Fibroblast of mammary gland (primary cell): ENCODE measurements at regions not wholly inside any gene's neighbourhood (a gene's known extent, or its start where the extent isn't known, plus 50 kb on each side); places are given as distances from the start of the nearest gene placed in this dataset.

ENCODE experiments used
- DNase-seq: peaks from one replicate; pipeline ENCODE4 v3.0.0-alpha.2; 2010; ENCODE audit warnings: low read depth
- H3K4me3 ChIP-seq: 2 replicates; pipeline ENCODE4 v1.5.1; 2011; ENCODE audit warnings: low read depth, mild to moderate bottlenecking, low read length, moderate library complexity; ENCODE audit not compliant: control insufficient read depth
- CTCF ChIP-seq: conservative IDR thresholded peaks from 2 replicates; pipeline ENCODE4 v1.5.1; 2011; ENCODE audit warnings: low read depth, low read length, inconsistent platforms; ENCODE audit not compliant: control insufficient read depth, insufficient read depth

DNA sequence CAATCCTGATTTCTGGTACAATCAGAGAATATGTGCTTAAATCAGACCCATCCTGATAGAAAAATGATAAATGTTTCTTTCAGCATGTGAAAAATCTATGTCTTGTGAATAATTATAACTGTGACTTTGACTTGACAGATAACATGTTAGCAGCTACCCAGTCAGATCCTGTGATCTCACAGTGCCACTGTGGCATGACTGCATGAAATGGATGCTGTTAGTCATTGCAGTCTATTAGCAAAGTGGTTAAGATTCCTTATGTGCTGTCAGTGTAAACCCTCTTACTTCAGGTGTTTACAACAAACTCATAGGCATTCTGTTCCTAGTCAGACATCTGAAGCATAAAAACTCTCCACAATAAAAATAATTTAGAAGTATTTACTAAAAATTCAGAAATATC, 244.6 kb upstream of the RND3 start:
- DNase-seq: peak; percentile 78
- H3K4me3 ChIP-seq: no peak overlapping the region
- no peak for TF ChIP-seq CTCF

- TF ChIP-seq CTCF: no peak
- peak; percentile 45 for DNase-seq
- H3K4me3 ChIP-seq: no peak overlapping the region
These were observed 242.1 kb upstream of the RND3 start for GRCh38 chr2:150729495-150729955.

- TF ChIP-seq CTCF: no peak
- DNase-seq: no peak
- H3K4me3 ChIP-seq: no peak overlapping the region
These were observed 230.8 kb upstream of the RND3 start for GRCh38 chr2:150718280-150718679.

DNA sequence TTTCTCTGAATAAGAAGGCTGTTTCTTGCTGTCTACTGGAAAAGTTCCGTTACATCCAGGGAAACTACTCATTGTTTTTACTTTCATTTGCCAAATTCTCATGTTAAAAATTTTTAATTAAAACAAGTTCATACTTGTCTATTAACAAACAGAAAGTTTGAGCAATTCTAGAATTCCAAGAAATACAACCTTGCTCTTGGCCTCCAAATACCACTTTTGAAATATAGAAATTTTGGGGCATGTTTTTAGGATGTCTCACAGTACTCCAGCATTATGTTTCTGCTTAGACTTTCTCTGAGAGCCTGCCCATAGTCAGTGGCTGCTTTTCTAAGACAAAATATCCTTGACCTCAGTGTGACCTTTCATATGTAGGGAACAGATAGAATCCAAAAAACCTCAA, 228.7 kb upstream of the RND3 start:
- no peak for DNase-seq
- H3K4me3 ChIP-seq: no peak overlapping the region
- TF ChIP-seq CTCF: no peak

DNA sequence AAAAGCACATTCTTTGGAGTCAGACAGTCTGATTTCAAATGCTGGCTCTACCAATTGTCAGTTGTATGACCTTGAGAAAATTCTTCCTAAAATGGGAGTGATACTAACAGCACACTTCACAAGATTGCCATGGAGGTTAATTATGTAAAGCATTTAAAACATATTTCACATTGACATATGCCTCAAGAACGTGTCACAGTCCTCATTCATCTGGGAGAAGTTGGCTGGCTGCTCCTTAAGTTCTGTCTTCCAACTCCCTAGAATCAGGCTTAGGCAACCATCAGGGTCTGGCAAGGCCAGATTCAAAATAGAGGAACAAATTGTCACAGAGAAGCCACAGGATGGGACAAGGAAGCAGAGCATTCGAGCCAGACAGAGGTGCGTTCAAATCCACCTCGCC, 228.0 kb upstream of the RND3 start:
- DNase-seq: no peak
- no peak overlapping the region for H3K4me3 ChIP-seq
- TF ChIP-seq CTCF: no peak

GRCh38 chr2:150710916-150711315, 223.4 kb upstream of the RND3 start:
- TF ChIP-seq CTCF: no peak
- H3K4me3 ChIP-seq: no peak overlapping the region
- peak; percentile 16 for DNase-seq

DNA sequence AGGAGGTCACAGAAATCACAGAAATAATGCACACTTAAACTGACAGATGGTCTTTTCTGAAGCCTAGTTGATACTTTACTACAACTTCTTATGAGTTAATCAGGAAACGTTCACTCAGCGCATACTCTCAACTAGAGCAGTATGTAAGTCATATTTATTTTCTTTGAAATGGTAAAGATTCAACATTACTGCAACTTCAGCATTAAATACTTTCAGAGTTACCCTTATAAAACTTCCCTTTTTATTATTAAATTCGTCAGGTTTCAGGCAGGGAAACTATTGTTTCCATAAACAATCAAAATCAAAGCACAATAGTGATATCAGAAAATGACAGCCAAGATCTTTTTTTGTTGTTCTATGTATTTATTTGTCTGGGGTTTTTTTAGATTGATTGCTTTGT, 222.6 kb upstream of the RND3 start:
- no peak for DNase-seq
- no peak overlapping the region for H3K4me3 ChIP-seq
- no peak for TF ChIP-seq CTCF
